Fibroblast of skin of abdomen (primary cell): ENCODE measurements at regions not wholly inside any gene's neighbourhood (a gene's known extent, or its start where the extent isn't known, plus 50 kb on each side); places are given as distances from the start of the nearest gene placed in this dataset.

Experiments
- DNase-seq: peaks from one replicate; pipeline ENCODE4 v3.0.0-alpha.2; 2013

DNA sequence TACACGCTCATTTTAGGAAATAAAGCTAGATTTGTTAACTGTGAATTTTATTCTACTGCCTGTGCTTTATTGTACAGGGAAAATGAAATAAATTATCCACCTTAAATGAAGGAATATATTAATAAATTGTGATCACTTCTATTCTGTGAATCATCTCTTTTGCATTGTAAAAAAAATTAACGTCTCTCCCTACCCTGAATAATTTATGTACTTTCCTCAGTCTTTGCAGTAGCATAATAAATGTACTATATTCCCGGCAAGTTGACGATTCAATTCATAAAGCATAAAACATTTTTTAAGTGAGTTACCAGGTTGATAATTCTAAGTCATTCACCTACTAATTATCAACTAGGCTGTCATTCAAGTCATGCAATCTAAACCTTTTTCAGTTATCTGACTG is 1425.3 kb upstream of the CDH9 start:
- no peak for DNase-seq

DNA sequence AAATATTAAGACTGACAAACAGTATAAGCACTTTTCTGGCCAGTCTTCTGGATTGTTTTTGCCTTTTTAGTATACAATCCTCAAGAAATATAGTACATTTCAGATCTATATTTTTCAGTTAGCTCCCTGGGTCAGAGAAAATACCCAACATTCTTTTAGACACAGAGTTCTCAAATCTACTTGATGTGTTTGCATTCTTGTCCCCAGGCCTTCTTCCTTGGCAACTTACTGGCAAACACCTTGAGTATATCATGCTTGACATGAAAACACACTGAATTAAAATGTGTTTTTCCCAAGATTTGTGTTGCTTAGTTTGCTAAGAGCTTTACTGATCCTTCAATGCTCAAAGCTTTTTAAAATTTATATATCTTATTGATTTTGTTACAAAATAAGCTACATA is 1413.1 kb upstream of the CDH9 start:
- no peak for DNase-seq

DNA sequence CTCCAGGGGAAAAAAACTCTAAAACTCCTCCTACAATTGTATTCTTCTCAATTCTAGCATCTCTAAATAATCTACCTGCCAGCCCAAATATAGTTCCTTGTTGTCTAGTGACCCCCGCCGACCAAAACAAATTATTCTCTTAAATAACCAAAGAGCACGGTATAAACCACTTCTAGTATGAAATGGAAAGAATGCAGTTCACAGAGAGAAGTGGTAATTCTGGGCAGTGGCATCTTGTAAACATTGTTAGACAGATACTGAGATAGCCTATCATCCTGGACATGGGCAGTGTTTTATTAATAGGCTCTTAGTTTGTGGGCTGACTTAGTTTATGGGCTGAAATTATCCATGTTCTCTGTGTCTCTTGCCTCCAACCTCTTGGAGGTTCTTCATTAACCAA is 1412.6 kb upstream of the CDH9 start:
- no peak for DNase-seq

DNA sequence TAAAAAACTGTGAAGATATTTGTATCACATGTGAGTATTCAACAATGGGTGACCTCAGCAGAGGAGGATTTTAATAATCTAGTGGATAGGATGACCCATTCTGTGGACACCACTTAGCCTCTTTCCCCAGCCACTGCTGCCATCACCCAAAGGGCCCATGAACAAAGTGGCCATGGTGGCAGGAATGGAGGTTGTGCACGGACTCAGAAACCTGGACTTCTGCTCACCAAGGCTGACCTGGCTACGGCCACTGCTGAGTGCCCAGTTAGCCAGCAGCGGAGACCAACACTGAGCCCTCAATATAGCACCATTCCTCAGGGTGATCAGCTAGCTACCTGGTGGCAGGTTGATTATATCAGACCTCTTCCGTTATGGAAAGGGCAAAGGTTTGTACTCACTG is 1410.4 kb upstream of the CDH9 start:
- no peak for DNase-seq

DNA sequence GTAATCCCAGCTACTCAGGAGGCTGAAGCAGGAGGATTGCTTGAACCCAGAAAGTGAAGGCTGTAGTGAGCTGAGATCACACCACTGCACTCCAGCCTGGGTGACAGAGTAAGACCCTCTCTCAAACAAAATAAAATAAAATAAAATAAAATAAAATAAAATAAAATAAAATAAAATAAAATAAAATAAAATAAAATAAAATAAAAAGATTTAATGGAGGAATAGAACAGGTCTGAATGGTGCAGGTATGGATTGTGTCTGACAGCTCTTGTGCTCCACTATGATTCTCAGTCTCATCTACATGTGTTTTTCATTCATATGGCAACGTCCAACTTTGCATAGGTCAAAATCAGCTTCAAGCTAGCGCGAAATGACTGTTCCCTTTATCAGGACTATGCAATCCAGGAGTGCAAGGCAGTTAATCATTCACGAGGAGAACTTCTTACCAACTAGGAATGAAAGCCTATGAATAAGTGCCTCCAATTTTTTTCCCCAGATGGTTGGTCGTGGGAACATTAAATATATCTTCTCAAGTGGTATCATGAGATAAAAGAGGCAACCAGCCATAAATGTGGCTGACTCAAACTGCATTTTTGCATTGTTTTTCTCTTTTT is 1392.3 kb upstream of the CDH9 start:
- peak; percentile 4 for DNase-seq

DNA sequence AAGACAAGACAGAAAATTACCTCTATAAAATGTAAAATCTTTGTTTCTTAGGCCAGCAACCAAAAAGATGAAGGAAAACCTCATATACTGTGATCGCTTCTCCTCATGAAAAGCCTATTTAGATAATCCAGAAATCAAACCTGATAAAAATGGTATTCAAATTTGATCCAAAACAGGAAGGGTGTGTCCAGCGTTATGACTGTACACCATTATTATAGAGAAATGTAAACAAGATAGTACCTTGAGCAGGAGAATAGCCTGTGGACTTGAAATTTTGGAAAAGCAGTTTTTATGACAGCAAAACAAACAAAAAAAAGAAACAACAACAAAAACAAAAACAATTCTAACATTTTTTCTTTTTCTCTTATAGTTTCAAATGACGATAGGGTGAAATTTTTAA is 1382.8 kb upstream of the CDH9 start:
- DNase-seq, result no peak

DNA sequence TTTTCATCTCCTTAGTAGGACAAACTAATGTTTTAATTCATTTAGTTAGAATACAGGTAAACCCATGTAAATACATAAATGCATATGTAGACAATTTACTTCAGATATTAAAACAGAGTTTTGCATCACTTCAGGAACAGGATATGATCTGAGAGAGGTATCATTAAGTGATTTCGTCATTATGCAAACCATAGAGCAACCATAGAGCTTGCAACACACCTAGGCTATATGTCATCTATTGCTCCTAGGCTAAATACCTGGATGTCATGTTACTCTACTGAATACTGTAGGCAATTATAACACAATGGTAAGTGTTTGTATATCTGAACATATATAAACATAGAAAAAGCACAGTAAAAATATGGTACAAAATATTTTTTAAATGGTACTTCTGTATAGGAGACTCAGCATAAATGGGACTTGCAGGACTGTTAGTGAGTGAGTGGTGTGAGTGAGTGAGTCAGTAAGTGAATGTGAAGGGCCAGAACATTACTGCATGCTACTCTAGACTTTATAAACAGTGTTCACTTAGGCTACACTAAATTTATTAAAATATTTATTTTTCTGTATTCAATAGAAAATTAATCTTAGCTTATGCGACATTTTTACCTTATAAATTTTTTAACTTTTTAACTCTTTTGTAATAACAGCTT is 1377.5 kb upstream of the CDH9 start:
- DNase-seq, result no peak

DNA sequence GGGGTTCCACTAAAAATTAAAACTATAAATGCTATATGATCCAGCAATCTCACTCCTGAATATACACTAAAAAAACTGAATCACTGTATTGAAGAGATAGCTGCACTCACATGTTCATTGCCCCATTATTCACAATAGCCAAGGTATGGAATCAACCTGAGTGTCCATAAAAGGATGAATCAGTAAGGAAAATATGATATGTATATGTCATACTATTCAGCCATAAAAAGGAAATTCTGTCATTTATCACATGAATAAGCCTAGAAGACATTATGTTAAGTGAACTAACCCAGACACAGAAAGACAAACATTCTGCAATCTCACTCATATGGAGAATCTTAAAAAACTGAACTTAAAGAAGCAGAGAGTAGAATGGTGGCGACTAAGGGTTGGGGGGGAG is 1376.2 kb upstream of the CDH9 start:
- DNase-seq, result no peak

DNA sequence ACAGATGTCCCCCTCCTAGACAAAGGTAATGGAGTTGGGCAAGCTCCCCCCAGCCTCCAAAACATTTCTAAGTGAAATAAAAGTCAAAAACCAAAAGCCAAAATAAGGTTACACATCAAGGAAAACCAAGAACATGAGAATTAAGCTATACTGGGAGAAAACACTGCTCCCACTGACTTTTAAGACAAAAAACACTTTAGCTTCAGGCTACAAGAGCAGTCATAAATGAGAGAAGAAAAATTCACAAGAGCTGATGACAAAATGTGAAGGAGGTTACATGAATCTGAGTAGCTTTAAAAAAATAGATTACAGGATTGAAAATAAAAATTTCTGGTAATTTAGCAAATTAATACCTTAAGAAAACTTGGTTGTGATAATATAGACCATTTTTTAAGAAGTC is 1370.3 kb upstream of the CDH9 start:
- DNase-seq, result no peak

DNA sequence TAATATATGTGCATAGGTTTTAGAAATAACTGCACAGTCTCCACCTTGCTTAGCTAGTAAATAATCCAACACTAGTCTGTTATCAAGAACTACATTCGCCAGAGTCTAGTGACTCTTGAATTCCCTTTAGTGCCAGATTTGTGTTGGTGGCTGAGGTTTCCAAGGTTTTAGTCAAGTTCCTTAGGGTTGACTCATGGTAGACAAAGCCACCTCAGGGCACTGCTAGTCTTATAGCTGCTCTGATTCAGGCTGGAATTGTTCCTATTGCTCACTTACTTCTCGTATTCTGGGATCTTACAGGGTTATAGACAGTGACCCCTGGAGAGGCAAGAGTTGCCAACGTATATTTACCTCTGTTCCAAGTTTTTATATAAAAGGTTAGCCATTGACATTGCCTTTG is 1369.8 kb upstream of the CDH9 start:
- peak; percentile 81 for DNase-seq

DNA sequence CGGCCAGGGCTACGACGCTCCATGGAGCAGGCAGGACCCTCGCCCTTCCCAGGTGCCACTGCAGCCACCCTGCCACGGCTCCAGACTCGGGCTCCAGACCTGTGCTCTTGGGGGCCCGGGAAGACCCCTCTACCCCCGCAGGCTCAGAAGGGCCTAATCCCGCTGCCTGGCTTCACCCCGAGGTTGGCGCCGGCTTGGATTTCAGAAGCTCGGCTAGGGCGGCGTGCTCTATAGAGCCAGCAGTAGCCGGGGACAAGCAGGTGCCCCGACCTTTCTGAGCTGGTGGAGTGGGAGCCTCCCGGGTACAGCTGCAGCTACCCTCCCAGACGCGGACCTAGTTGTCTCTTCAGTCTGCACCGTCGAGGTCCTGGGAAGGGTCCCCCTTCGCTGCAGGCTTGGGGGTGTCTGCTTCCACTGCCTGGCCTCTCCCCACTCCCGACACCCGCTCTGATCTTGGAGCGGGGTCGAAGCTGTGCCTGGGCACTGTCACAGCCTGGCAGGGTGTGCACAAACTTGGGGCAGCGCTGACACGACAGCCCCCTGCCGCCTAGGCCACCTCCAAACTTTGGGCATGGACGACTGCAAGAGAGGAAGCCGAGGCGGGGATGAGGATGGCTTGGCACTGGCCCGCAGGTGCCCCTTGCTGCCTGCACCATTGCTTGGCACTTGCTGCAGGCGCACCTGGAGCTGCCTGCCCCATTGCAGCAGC is 1366.1 kb upstream of the CDH9 start:
- no peak for DNase-seq

DNA sequence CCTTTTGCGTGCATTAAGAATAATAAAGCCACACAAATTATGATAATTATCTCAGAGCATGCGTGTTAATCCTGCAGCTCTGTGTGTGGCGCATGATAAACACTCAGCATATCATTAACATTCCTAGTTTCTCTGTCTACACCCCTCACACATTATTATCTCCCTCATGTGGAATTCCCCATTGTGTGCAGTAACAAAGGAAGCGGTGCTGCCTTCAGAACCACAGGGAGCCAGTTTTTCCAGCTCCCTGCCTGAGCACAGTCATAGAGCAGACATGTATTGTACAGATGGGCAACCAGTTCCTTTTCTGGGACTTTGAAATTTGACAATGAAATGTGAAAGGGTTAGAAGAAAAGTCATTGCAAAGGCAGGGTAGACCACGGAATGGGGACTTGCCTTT is 1365.5 kb upstream of the CDH9 start:
- peak; percentile 9 for DNase-seq

DNA sequence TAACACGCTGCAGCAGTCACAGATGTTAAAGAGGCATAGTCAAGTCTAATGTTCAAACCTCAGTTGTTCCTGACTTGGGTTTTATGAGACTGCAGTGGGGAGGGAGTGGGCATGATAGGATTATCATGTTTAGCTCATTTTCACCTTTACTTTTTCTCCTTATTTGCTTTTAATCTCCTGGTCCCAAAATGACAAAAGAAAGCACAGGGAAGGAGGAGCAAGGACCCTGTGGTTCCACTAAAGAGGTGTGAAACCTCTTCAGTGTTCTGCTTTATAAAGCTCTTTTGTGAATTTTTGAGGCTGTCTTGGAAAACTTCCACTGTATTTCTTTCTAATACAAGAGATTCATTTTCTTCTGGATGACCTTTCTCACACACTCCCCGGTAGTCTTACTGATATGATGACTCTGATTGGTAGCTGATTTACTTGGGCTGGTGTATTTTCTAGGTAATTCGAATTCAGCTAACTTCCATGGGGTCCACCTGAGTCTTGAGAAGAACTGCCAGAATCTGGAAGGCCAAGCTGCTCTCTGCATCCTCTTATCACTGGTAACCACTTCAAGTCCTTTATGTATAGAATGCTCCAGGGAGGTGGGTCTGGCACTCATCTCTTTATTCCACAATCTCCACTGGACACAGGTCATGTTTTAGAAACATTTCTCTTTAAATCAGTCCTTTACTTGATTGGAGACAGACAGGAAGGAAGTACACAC is 1364.4 kb upstream of the CDH9 start:
- DNase-seq, result no peak

DNA sequence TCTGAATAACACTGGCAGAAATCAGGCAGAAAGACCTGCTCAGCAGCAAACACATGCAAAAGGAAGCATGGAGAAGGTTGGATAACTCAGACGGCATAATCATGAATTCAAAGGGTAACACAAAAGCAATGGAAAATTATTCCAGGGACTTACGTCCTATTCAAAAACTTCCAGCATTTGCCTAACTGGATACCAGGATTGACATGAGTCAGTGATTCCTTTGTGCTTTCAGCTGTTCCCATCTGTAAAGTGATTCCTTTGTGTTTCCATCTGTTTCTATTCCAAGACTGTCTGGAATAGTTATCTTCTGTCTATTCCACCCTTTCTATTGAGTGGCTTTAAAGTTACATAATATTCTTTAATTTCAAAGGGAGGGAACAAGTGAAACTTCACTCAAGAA is 1361.7 kb upstream of the CDH9 start:
- DNase-seq, result peak; percentile 13

DNA sequence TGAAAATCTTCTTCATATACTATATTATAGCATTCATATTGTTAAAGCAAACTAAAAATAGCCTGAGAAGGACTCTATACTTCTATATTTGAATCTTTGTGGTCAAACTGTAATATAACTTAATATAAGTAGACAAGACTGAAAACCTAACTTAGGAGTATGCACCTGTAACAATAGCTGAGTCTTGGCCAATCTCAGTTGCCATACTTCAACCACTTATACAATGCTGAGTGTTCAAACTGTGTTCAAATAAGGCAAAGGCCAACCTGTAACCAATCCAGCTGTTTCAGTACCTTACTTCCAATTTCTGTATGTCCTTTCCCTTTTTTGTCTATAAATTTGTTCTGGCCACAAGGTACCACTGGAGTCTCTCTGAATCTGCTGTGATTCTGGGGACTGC is 1360.8 kb upstream of the CDH9 start:
- no peak for DNase-seq

DNA sequence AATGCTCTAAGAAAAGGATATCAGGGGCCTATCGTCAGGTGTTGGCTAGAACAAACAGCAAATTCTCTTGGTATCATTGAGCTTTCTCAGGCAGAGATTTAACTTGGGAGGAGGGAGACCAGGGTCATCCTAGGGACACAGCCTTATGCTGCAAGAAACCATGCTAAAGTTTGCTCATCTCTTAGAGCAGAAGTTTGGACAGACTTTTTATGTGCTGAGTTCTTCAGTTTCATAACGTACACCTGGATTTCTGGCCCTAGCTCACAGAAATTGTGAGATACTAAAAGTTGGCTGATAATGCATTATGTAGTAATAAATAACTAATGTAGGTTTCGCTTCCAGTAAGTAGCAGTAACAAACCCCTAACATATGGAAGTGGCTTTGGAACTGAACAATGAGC is 1359.8 kb upstream of the CDH9 start:
- no peak for DNase-seq

DNA sequence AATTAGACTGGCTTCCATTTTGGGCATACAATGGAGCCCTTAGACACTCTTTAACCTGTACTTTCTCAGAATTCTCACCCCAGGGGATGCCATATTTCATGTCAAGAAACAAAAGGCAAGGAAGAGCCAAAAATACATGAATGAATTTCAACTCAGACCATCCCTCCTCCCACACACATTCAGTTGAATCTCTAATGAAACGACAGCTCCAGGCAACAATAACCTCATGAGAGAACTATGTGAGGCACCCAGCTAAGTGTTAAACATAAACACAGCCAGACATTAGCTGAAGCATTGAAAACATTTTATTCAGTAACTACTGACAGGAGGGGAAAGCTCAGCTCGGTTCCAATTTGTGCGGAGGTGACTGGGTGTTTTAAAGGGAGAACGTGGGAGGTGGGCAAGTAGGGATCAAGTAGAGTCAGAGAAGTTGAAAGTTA is 1359.1 kb upstream of the CDH9 start:
- DNase-seq, result peak; percentile 70

DNA sequence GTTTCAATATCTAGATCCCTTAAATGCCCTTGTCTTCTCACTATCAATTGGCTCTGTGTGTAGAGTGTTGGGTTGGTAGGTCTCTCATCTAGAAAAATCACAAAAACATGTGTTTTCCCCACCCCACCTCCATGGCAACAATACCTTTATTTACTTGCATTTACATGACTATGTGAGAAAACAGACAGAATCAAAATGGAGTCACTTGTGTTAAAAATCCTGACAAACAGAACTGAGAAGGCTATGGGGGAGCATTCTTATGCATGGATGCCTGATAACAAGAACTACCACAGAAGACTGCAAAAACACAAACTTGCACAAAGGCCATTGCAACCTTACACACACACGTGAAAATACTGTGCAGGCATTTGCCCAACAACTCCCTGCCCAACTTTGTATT is 1352.9 kb upstream of the CDH9 start:
- no peak for DNase-seq

DNA sequence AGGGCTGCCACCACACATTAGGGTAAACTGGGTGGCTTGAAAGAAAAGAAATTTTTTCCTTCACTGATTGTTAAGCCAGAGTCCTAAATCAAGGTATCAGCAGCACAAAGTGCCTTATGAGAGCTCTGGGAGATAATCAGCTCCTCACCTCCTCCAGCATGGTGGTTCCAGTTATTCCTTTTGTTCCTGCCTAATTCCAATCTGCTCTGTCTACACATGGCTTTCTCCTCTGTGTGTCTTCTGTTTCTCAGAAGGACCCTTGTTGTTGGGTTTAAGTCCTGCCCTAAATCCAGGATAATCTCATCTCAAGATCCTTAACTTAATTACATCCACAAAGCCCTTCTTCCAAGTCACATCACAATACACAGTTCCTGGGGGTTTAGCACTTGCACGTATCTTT is 1352.0 kb upstream of the CDH9 start:
- DNase-seq, result no peak

DNA sequence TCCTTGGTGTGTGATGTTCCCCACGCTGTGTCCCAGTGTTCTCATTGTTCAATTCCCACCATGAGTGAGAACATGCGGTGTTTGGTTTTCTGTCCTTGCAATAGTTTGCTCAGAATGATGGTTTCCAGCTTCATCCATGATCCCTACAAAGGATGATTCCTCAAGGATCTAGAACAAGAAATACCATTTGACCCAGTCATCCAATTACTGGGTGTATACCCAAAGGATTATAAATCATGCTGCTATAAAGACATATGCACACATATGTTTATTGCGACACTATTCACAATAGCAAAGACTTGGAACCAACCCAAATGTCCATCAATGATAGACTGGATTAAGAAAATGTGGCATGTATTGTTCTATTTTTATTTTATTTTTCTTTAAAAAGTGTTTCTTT is 1351.3 kb upstream of the CDH9 start:
- peak; percentile 23 for DNase-seq

DNA sequence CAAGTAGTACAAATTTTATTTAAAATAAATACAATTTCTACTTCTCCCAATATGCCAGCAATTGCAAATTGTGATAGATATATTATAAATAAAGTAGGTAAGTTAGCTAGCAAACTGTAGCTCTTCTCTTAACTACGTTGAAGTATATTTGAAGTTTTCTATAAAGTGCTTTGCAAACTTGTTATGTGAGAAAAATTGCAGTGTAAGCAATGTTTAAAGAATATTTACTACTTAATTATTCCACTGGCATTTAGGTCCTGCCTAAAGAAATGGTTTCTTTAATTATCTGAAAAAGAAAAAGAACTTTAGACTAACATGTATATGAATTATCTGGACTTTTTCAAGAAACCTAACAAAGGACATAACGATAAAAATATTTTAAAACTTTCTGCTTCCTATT is 1350.0 kb upstream of the CDH9 start:
- no peak for DNase-seq

DNA sequence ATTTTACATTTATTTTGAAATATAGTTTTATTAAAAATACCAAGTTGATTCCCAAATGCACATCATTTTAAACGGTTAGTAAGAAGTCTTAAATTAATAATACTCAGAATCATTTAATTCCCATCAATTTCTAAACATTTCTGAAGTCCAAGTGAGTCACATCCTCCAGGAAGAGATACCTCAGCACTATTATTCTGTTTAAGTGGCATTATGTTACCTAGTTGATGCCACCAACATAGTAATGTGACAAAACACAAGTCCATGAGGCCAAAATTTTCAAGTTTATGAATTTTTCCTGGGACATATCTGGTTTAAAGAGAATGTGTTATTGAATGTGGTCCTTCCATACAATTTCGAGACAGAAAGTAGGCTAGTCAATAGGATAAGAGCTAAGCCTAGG is 1348.3 kb upstream of the CDH9 start:
- DNase-seq, result no peak

DNA sequence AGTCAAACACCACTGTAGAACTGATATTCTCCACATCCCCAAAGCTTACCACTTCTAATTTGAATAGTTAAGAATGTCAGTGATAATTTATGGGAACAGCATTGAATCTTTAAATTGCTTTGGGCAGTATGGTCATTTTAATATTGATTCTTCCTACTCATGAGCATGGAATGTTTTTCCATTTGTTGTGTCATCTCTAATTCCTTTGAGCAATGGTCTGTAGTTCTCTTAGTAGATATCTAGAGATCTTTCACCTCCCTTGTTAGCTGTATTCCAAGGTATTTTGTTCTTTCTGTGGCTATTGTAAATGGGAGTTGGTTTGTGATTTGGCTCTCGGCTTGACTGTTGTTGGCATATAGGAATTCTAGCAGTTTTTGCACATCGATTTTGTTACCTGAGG is 1341.8 kb upstream of the CDH9 start:
- no peak for DNase-seq

DNA sequence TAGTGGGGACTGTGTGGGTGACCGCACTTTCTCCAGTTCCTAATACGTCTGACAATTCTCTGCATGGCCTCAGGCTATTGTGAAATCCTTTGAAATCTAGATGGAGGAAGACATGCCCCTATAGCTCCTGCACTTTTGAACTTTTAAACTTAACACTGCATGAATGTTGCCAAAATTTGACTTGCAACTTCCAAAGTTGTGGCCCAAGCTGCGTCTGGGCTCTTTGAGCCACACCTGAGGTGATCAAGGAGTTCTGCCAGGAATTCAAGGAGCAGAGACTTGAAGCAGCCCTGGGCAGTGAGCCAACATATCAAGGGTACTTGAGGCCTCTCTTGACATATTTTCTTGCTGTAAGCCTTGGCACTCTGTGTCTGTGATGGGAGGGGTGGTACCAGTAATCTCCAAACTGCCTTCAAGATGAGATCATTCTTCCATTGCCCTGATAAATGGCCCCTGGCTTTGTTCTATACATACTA is 1336.1 kb upstream of the CDH9 start:
- DNase-seq, result peak; percentile 6
